Activated naive CD4-positive, alpha-beta T cell treated with anti-CD3 and anti-CD28 coated beads, Interleukin-2, amount 10 ng/mL, durations not matched to agents 7 days and 5 days (primary cell): ENCODE measurements at regions not wholly inside any gene's neighbourhood (a gene's known extent, or its start where the extent isn't known, plus 50 kb on each side); places are given as distances from the start of the nearest gene placed in this dataset.
A peak's percentile ranks its signal among the peaks of the same experiment; 100 is the strongest.

Source experiments
- CTCF ChIA-PET: fragments of 350-600 bp; sonication (Branson Sonifier 250); formaldehyde crosslinking; loops from one replicate; lab custom pipeline; 2021; ENCODE audit warnings: antibody characterized with exemption; lab: Charles Lee
- DNase-seq: peaks from one replicate; pipeline ENCODE4 v3.0.0-alpha.2; 2020
- H3K27ac Mint-ChIP-seq: one replicate; pipeline ENCODE4 v1.8.0; 2021; ENCODE audit warnings: mild to moderate bottlenecking, moderate library complexity, mixed read lengths
- H3K27me3 Mint-ChIP-seq: one replicate; pipeline ENCODE4 v1.8.0; 2021; ENCODE audit warnings: mild to moderate bottlenecking, mixed read lengths
- H3K36me3 Mint-ChIP-seq: one replicate; pipeline ENCODE4 v1.8.0; 2021; ENCODE audit warnings: mixed read lengths
- H3K4me1 Mint-ChIP-seq: one replicate; pipeline ENCODE4 v1.8.0; 2021; ENCODE audit warnings: mixed read lengths
- H3K4me3 Mint-ChIP-seq: one replicate; pipeline ENCODE4 v1.8.0; 2021; ENCODE audit warnings: mild to moderate bottlenecking, moderate library complexity, mixed read lengths
- H3K9me3 Mint-ChIP-seq: one replicate; pipeline ENCODE4 v1.8.0; 2021; ENCODE audit warnings: mixed read lengths

DNA sequence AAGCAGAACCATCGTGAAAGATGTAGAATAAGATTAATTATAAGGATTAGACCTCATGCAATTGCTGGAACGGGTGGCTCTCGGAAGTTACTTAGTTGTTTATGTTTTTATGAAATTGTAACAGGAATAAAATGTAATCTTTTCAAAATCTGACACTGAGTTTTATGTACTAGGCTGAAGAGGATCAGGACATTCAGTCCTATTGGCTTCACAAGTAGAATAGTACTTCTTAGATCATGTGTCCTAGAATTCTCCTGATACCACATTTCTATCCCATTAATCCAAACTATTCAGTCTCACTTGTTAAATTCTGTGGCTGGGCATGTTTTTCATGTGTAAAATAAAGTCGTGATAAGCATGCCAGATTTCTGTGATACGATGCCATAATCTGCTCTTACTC, 423.5 kb upstream of the OR4E1 start:
- peaks cover 67% of the 10 kb centered on the region for H3K4me1 Mint-ChIP-seq
- no peaks in the 10 kb centered on the region for H3K27me3 Mint-ChIP-seq
- H3K4me3 Mint-ChIP-seq, result peak overlapping the region; percentile 82
- peaks cover 1% of the 10 kb centered on the region for H3K36me3 Mint-ChIP-seq
- CTCF ChIA-PET, result interaction anchor here (3.7 kb wide), 1 partner anchor 50 kb away, joined by 28 read pairs; no protein-coding TSS in a partner anchor
- peak overlapping the region; percentile 99 for H3K27ac Mint-ChIP-seq
- no peaks in the 10 kb centered on the region for H3K9me3 Mint-ChIP-seq
- no peak for DNase-seq

DNA sequence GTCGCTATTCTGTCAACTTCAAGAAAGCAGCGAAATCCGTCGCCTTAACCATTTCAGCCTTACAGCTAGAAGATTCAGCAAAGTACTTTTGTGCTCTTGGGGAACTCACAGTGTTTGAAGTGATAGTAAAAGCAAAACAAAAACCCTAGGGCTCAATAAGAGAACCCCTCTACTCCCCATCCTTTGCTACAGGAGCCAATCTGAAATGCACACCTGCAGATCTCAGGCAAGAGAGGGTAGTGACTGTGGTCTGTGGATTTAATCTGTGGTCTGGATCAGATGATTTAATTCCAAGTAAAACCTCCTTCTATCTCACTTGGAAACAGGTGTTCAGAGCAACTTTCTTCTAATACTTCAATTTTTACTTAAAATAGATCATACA, 422.9 kb upstream of the OR4E1 start:
- Mint-ChIP-seq H3K27ac (peak overlapping the region; percentile 99), H3K4me3 (peak overlapping the region; percentile 82), H3K9me3 (no peaks in the 10 kb centered on the region), H3K4me1 (peaks cover 68% of the 10 kb centered on the region), H3K27me3 (no peaks in the 10 kb centered on the region), H3K36me3 (peaks cover 1% of the 10 kb centered on the region)
- CTCF ChIA-PET, result no interaction called here
- DNase-seq, result peak; percentile 55

DNA sequence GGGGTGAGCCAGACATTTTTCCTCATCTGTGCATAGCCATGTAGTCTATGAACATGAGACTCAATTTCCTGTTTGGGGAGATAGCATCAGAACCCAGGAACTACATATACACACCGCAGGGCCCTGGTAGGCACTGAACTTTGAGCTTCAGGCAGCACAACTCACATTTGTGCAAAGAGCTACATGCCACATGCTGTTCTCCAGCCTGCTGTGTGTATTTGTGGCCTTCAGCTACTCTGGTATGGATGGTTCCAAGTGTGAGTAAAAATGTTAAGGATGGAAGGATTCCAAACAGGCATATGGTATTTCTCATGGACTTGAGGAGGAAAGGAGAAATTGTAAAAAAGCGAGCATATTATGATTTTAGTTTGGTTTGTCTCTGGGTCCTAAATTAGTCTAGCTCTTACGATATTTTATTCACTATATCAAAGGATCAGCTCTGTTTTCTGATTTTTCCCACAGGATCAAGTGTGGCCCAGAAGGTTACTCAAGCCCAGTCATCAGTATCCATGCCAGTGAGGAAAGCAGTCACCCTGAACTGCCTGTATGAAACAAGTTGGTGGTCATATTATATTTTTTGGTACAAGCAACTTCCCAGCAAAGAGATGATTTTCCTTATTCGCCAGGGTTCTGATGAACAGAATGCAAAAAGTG, 422.4 kb upstream of the OR4E1 start:
- H3K9me3 Mint-ChIP-seq, result no peaks in the 10 kb centered on the region
- H3K27ac Mint-ChIP-seq, result peak overlapping the region; percentile 99
- peak; percentile 56 for DNase-seq
- peaks cover 1% of the 10 kb centered on the region for H3K36me3 Mint-ChIP-seq
- CTCF ChIA-PET, result no interaction called here
- peaks cover 69% of the 10 kb centered on the region for H3K4me1 Mint-ChIP-seq
- no peaks in the 10 kb centered on the region for H3K27me3 Mint-ChIP-seq
- peak overlapping the region; percentile 82 for H3K4me3 Mint-ChIP-seq

DNA sequence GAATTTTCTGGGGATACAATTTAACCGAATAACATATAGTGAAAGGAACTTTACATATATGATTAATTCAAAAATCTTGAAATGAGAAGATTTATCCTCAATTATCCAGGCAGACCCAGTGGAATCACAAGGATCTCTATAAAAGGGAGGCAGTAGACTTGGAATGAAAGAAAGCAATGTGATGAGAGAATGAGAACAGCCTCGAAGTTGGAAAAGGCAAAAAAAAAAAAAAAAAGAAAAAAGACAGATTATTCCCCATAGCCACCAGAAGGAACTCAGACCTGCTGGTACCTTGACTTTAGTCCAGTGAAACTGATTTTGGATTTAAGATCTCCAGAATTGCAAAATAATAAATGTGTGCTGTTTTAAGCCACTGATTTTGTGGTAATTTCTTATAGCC, 416.3 kb upstream of the OR4E1 start:
- peaks cover 4% of the 10 kb centered on the region for H3K36me3 Mint-ChIP-seq
- CTCF ChIA-PET, result no interaction called here
- H3K27me3 Mint-ChIP-seq, result no peaks in the 10 kb centered on the region
- H3K9me3 Mint-ChIP-seq, result no peaks in the 10 kb centered on the region
- H3K4me1 Mint-ChIP-seq, result peaks cover 31% of the 10 kb centered on the region
- H3K27ac Mint-ChIP-seq, result no peak overlapping the region
- DNase-seq, result no peak
- H3K4me3 Mint-ChIP-seq, result no peak overlapping the region

DNA sequence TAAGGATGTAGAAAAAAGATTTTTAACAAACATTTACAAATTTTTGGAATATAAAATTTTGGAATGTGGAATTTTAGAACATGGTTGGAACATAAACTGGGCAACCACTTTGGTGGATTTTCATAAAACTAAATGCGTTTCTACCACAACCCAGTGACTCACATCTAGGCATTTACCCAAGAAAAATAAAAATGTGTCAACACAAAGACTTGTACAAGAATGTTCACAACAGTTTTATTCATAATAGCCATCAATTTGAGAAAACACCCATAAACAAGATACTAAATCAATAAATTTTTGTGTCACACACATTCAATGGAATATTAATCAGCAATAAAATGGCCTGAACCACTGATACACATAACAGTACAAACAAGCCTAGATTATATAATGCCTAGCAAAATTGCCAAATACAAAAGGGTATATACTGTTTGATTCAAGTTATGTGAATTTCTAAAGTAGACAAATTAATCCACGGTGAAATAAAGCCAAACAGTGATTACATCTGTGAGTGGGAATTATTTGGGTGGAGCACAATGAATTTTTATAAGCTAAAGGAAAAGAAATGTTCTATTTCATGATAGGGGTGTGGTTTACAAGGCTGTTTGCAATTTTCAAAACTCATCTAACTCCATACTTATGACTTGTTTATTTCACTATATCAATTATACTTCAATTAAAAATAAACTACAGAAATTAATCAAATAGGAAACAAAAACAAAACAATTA, 415.2 kb upstream of the OR4E1 start:
- Mint-ChIP-seq H3K36me3 (peaks cover 4% of the 10 kb centered on the region), H3K4me1 (peaks cover 33% of the 10 kb centered on the region), H3K9me3 (no peaks in the 10 kb centered on the region), H3K27me3 (no peaks in the 10 kb centered on the region), H3K4me3 (no peak overlapping the region), H3K27ac (no peak overlapping the region)
- no peak for DNase-seq
- CTCF ChIA-PET, result no interaction called here

DNA sequence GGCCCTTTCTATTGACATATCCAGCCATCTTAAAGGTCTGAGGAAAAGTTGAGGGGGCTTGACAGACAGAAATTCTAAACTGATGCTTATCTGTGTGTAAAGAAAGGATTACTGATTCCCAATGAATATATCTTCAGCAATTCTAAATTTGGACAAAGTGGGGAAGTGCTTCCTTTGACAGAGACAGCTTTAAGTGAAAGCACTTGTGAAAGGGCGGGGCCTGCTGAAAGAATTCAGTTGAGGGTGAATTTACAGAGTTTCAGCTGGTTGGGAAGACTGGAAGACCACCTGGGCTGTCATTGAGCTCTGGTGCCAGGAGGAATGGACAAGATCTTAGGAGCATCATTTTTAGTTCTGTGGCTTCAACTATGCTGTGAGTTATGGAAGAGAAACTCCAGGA, 412.5 kb upstream of the OR4E1 start:
- H3K4me1 Mint-ChIP-seq, result peaks cover 34% of the 10 kb centered on the region
- H3K36me3 Mint-ChIP-seq, result peaks cover 2% of the 10 kb centered on the region
- peak overlapping the region; percentile 82 for H3K27ac Mint-ChIP-seq
- H3K9me3 Mint-ChIP-seq, result no peaks in the 10 kb centered on the region
- peak overlapping the region; percentile 82 for H3K4me3 Mint-ChIP-seq
- CTCF ChIA-PET, result interaction anchor here (1.6 kb wide), 1 partner anchor 14 kb away, joined by 10 read pairs; no protein-coding TSS in a partner anchor
- no peak for DNase-seq
- H3K27me3 Mint-ChIP-seq, result no peaks in the 10 kb centered on the region

DNA sequence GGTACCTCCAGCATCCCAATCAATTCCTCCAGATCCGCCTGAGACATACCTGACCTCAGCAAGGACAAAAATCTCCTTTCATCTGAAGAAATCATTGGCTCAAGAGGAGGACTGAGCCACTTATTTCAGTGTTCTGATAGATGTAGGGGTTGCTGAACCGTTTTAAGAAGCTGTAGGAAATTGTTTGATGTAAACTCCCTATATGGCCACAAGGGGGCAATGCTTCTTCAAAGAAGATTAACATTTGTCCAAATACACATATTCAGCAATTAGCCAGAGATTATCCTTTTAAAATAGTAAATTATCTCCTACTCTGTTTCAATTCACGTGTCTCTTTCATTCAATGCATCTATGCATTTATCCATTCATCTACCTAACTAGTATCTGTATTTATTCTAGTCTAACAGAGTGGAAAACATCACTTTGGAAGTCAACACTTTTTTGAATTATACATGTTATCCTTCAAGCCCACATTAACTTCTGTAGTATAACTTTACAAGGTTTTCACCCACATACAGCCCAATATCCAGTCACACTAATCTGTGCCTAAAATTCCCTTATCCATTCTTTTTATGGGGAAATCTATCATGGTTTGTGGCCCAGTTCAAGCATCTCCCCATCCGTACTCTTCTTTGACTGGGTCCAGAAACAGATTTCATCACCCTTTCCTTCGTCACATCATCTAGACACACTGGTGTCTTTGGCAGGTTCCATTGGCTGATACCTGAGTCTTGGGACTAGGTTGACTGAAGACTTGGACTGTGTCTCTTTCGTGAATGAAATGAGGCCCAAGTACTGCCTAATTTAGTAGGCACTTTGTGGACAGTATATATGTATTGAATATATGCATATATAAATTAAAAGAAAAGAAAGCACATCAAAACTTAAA, 411.0 kb upstream of the OR4E1 start:
- no peaks in the 10 kb centered on the region for H3K27me3 Mint-ChIP-seq
- peak overlapping the region; percentile 79 for H3K27ac Mint-ChIP-seq

DNA sequence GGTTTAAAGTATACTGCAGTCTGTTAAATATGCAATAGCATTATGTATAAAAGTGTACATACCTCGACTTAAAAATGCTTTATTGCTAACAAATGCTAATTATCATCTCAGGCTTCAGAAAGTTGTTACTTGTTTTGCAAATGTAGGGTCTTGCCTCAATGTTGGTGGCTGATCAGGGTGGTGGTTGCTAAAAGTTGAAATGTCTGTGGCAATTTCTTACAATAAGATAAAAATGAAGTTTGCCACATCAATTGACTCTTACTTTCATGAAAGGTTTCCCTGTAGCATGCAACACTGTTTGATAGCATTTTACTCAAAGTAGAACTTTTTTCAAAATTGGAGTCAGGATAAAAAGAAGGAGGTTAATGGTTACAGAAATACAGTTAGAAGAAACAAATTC, 407.7 kb upstream of the OR4E1 start:
- no peaks in the 10 kb centered on the region for H3K27me3 Mint-ChIP-seq
- peak overlapping the region; percentile 84 for H3K27ac Mint-ChIP-seq
- peak overlapping the region; percentile 43 for H3K4me3 Mint-ChIP-seq
- CTCF ChIA-PET, result no interaction called here
- no peaks in the 10 kb centered on the region for H3K9me3 Mint-ChIP-seq
- H3K36me3 Mint-ChIP-seq, result peaks cover 4% of the 10 kb centered on the region
- peaks cover 49% of the 10 kb centered on the region for H3K4me1 Mint-ChIP-seq
- no peak for DNase-seq

More for the DNA sequence above, 411.0 kb upstream of the OR4E1 start:
- CTCF ChIA-PET, result interaction anchor here (0.7 to 2.8 kb wide), 6 partner anchors 14 to 471 kb away, joined by 3 to 19 read pairs (median 6); no protein-coding TSS in a partner anchor
- Mint-ChIP-seq H3K9me3 (no peaks in the 10 kb centered on the region), H3K36me3 (peaks cover 2% of the 10 kb centered on the region), H3K4me3 (peak overlapping the region; percentile 69), H3K4me1 (peaks cover 42% of the 10 kb centered on the region)
- DNase-seq, result no peak

DNA sequence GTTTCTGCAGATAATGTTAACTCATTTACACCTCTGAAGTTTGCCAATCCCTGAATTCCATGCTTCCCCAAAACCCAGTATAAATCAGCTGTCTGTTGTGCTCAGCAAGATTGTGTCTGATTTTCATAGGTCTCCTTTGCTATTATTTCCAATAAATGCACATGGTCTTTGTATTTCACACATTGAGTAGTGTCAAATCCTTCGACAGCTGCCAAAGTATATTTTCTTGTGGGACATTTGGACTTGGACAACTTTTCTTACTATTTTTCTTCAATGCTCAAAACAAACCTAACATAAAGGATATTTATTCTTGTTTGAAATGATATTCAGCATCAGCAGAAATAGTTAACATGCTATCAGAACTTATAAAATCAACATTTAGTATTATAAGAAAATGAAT, 406.1 kb upstream of the OR4E1 start:
- Mint-ChIP-seq H3K4me3 (no peak overlapping the region), H3K27ac (peak overlapping the region; percentile 37), H3K9me3 (no peaks in the 10 kb centered on the region), H3K4me1 (peaks cover 48% of the 10 kb centered on the region), H3K36me3 (peaks cover 6% of the 10 kb centered on the region), H3K27me3 (no peaks in the 10 kb centered on the region)
- DNase-seq, result no peak
- CTCF ChIA-PET, result no interaction called here

DNA sequence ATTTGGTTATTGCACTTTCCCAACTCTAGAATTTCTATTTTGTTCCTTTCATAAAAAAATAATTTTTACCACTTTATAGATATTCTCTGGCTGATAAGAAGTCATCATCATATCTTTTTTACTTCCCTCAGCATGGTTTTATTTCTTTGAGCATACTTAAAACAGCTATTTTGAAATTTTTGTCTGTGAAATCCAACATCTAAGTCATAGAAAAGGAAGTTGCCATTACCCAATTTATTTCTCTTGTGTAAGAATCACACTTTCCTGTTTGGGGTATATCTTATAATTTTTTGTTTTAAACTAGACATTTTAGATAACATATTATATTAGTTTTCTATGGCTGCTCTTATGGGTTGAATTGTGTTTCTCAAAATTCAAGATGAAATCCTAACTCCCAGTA, 400.2 kb upstream of the OR4E1 start:
- CTCF ChIA-PET, result interaction anchor here (1.0 kb wide), 1 partner anchor 26 kb away, joined by 4 read pairs; no protein-coding TSS in a partner anchor
- Mint-ChIP-seq H3K4me3 (peak overlapping the region; percentile 70), H3K27me3 (no peaks in the 10 kb centered on the region), H3K27ac (peak overlapping the region; percentile 77), H3K9me3 (no peaks in the 10 kb centered on the region), H3K36me3 (peaks cover 19% of the 10 kb centered on the region), H3K4me1 (peaks cover 42% of the 10 kb centered on the region)
- DNase-seq, result no peak

DNA sequence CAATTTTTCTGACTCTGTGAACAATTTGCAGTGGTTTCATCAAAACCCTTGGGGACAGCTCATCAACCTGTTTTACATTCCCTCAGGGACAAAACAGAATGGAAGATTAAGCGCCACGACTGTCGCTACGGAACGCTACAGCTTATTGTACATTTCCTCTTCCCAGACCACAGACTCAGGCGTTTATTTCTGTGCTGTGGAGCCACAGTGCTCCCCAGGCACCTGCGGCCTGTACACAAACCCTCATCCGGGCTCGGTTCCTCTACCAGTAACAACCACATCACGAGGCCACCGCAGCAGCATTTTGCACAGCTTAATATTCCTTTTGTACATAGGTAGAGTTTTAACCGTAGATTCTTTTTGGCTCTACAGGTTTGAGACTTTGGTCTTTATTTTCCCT, 397.4 kb upstream of the OR4E1 start:
- H3K4me3 Mint-ChIP-seq, result peak overlapping the region; percentile 92
- peak; percentile 77 for DNase-seq
- H3K27me3 Mint-ChIP-seq, result no peaks in the 10 kb centered on the region
- H3K4me1 Mint-ChIP-seq, result peaks cover 49% of the 10 kb centered on the region
- CTCF ChIA-PET, result interaction anchor here (1.0 to 3.9 kb wide), 6 partner anchors 13 to 157 kb away, joined by 3 to 14 read pairs (median 3); no protein-coding TSS in a partner anchor
- H3K9me3 Mint-ChIP-seq, result no peaks in the 10 kb centered on the region
- peak overlapping the region; percentile 98 for H3K27ac Mint-ChIP-seq
- peaks cover 13% of the 10 kb centered on the region for H3K36me3 Mint-ChIP-seq

DNA sequence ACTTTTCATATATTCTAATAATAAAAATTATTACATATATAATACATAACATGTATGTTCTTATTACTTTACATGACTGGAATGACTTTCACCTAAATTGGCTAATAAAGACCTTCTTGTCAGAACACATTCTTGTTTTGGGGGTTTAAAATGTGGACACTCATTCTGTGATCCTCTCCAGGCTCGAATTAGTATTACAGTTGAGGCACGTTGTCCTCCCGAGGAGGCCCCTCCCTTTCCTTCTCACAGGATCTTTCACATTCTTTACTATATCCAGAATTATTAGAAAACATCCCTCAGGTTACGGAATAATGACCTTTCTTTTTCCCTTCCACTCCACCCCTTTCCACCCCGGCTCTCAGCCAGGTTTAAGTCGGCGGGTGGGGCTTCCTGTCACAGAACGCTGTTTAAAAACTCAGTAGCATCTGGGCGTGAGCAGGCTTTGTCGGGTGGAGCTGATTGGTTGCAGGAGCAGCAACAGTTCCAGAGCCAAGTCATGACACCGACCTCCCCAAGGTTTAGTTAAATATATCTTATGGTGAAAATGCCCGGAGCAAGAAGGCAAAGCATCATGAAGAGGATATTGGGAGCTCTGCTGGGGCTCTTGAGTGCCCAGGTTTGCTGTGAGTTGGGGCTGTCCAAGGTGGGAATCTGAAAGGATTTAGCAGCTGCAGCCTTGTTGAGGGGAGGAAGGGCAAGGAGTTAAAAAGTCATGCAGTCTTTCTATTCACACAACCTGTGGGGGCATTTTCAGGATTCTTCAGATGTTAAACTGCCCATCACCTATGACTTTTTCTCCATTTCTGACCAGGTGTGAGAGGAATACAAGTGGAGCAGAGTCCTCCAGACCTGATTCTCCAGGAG, 396.7 kb upstream of the OR4E1 start:
- no peaks in the 10 kb centered on the region for H3K27me3 Mint-ChIP-seq
- H3K4me3 Mint-ChIP-seq, result peak overlapping the region; percentile 92
- peak overlapping the region; percentile 98 for H3K27ac Mint-ChIP-seq
- H3K4me1 Mint-ChIP-seq, result peaks cover 53% of the 10 kb centered on the region
- H3K9me3 Mint-ChIP-seq, result no peaks in the 10 kb centered on the region
- H3K36me3 Mint-ChIP-seq, result peaks cover 13% of the 10 kb centered on the region
- CTCF ChIA-PET, result interaction anchor here (1.0 to 3.9 kb wide), 7 partner anchors 14 to 156 kb away, joined by 3 to 14 read pairs (median 3); no protein-coding TSS in a partner anchor
- peak; percentile 75 for DNase-seq

DNA sequence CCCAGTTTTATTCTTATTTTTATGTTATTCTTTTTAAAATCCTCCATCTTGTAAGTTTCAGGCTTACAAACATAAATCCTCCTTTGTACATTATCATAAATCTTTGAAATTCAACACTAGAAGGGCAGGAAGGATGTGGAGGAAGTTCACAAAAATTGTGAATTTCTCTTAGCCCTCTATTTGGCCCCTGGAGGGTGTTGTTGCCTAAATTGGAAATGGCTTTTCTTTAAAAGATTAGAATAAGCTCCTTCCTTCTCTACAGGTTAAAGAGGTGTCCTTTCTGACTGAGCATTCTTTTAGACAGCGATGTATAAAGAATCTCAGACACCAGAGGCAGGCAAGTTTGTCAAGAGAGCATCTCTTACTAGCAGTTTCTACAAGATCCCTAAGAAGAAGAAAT, 391.7 kb upstream of the OR4E1 start:
- Mint-ChIP-seq H3K4me1 (peaks cover 49% of the 10 kb centered on the region), H3K27ac (peak overlapping the region; percentile 77), H3K9me3 (no peaks in the 10 kb centered on the region), H3K4me3 (peak overlapping the region; percentile 44), H3K27me3 (no peaks in the 10 kb centered on the region), H3K36me3 (no peaks in the 10 kb centered on the region)
- CTCF ChIA-PET, result interaction anchor here (1.4 to 2.7 kb wide), 4 partner anchors 12 to 34 kb away, joined by 3 to 10 read pairs (median 6); no protein-coding TSS in a partner anchor
- no peak for DNase-seq
